C1 segment of cervical spinal cord (tissue), 14 donors: ENCODE measurements at regions not wholly inside any gene's neighbourhood (a gene's known extent, or its start where the extent isn't known, plus 50 kb on each side); places are given as distances from the start of the nearest gene placed in this dataset.
A peak's percentile ranks its signal among the peaks of the same experiment; 100 is the strongest.

ENCODE experiments used
- DNase-seq, 14 donors: peaks; one replicate each; lab custom pipeline; 2025; lab: John Stamatoyannopoulos, UW

- no peak for DNase-seq
Observed at GRCh38 chr18:8536231-8536630, 73.0 kb upstream of the RAB12 start.

- DNase-seq, result no peak
Observed at GRCh38 chr18:8536922-8537321, 72.3 kb upstream of the RAB12 start.

DNA sequence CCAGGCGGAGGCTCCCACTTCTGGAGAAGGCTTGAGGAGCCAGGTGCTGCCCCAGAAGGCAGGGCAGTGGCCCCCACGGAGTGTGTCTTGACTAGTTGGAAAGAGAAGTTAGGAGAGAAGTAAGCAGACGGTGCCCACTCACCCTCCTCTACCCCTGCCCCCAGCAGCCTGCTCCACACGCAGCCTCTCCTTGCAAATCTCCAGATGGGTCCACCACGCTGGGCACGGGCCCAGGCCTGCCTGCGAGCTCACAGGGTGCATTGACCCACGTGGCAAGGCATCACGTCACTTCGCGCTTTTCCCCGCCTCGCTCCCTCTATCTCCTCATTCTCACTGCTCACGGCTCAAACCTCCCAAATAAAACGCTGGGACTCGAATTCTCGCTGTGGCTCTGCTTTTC is 71.8 kb upstream of the RAB12 start:
- peak in 1 of 14 donors; percentile 14 for DNase-seq

- DNase-seq, result no peak
Observed at GRCh38 chr18:8538935-8539334, 70.3 kb upstream of the RAB12 start.

- no peak for DNase-seq
Observed at GRCh38 chr18:8546677-8547076, 62.6 kb upstream of the RAB12 start.

- no peak for DNase-seq
Observed at GRCh38 chr18:8548186-8548585, 61.1 kb upstream of the RAB12 start.

DNA sequence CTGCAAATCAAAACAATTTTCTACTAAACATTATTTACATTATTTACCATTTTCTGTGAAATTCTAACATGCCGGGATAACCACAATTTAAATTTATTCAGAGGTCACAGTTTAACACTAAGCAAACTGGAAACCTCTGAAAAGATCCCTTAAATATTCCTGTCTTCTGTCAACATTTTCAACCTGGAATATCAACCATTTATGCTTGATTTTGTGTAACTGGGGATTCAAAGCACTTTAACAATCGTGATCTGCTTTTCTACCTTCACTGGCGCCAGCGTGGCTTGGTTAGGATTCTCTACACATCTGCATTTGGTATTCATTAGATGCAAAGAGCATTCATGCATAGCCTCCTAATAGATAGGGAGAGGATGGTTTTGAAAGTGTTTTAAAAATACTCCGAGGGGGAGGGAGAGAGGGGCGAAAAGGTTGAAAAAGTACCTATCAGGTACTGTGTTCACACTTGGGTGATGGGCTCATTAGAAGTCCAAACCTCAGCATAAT is 59.9 kb upstream of the RAB12 start:
- DNase-seq, result no peak

DNA sequence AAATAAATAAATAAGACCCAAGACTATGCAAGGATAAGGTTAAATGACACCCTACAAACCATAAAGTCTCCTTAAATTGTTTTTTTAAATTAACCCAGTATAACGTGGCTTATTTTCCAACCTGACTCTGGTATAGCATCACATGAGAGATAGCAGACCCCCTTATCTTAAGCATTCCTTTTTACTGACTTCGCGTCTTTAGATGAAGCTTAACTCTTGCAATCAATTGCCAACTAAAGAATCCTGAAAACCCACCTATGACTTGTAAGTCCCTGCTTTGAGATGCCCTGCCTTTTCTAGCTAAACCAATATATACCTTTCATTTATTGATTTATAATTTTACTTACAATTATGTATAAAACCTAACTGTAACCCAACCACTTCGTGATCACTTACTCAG is 57.1 kb upstream of the RAB12 start:
- DNase-seq, result no peak

- no peak for DNase-seq
Observed at GRCh38 chr18:8554354-8554753, 54.9 kb upstream of the RAB12 start.

- DNase-seq, result no peak
Observed at GRCh38 chr18:8556424-8556823, 52.8 kb upstream of the RAB12 start.
